ENCODE measurements at regions not wholly inside any gene's neighbourhood (a gene's known extent, or its start where the extent isn't known, plus 50 kb on each side); places are given as distances from the start of the nearest gene placed in this dataset.
"Not testable (repeated sequence)": the region's sequence is repeated elsewhere in the genome, so short reads cannot be mapped to it uniquely, and the experiment has no call there.

DNA sequence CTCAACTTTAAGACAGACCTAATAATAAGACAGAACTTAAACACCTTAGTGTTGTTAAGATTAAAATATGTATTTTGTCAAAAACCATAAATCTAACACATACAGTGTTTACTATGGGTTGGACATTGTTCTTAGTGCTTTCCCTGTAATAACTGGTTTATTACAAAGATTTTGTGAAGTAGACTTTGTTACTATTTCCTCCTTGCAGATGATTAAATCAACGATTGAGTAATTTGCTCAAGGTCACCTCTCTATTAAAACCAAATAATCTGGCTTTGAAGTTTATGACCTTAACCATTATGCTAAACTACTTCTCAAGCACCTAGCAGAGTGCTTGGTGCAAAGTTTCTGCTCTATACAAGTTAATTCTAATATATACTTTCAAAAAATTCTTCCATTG lies 102.7 kb upstream of the FAM3C start:
- TF ChIP-seq, protein P1, sequence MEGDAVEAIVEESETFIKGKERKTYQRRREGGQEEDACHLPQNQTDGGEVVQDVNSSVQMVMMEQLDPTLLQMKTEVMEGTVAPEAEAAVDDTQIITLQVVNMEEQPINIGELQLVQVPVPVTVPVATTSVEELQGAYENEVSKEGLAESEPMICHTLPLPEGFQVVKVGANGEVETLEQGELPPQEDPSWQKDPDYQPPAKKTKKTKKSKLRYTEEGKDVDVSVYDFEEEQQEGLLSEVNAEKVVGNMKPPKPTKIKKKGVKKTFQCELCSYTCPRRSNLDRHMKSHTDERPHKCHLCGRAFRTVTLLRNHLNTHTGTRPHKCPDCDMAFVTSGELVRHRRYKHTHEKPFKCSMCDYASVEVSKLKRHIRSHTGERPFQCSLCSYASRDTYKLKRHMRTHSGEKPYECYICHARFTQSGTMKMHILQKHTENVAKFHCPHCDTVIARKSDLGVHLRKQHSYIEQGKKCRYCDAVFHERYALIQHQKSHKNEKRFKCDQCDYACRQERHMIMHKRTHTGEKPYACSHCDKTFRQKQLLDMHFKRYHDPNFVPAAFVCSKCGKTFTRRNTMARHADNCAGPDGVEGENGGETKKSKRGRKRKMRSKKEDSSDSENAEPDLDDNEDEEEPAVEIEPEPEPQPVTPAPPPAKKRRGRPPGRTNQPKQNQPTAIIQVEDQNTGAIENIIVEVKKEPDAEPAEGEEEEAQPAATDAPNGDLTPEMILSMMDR (IDR thresholded peaks at IDR 0.05; ENCODE audit: insufficient read depth, low read depth, low read length, missing control alignments) = no peak
- H3K4me3 ChIP-seq (ENCODE audit: low read depth, low read length) = no peak overlapping the region
- DNase-seq (ENCODE audit: low read depth) = no peak

DNA sequence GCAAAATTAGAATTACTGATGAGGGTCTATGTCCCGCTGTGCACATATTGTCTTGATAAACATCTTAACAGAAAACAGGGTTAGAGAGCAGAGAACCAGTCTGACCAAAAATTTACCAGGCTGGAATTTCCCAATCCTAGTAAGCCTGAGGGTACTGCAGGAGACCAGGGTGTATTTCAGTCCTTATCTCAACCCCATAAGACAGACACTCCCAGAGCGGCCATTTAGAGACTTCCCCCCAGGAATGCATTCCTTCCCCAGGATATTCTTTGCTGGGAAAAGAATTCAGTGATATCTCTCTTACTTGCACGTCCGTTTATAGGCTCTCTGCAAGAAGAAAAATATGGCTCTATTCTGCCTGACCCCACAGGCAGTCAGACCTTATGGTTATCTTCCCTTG lies 101.4 kb upstream of the FAM3C start:
- H3K4me3 ChIP-seq (ENCODE audit: low read depth, low read length); DNase-seq (ENCODE audit: low read depth): not testable (repeated sequence)

DNA sequence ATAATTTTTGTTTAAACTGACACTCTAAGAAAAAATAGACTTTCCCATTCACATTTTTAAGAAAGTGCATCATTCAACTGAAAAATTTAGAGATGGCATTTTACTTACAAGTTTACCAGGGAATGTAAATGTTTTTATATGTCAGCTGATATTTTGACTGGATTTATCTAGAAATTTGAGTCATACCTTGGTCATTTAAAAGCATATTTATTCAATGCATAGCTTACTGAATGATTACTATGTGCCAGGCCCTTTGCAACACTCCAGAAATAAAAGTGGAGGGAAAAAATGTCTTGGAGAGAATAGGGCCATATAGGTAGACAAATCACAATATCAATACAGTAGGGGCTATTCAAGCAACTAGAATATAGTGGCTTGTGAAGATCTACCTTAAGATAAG lies 98.4 kb upstream of the FAM3C start:
- TF ChIP-seq, protein P1 (IDR thresholded peaks at IDR 0.05; ENCODE audit: insufficient read depth, low read depth, low read length, missing control alignments) = no peak
- no peak overlapping the region for H3K4me3 ChIP-seq (ENCODE audit: low read depth, low read length)
- DNase-seq (ENCODE audit: low read depth) = no peak

DNA sequence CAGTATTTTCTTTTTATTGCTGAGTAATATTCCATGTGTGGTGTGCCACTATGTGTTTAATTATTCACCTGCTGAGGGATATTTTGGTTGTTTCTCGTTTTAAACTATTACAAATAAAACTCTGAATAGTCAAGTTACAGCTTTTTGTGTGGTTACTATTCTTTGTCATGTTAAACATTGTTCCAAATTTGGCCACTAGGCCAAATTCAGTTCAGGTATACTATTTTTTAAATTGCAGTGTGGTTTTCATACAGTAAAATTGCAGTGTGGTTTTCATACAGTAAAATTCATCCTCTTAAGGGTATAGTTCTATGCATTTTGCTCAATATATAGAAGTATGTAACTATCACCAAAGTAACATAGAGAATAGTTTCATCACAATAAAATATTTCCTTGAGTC lies 97.4 kb upstream of the FAM3C start:
- H3K4me3 ChIP-seq (ENCODE audit: low read depth, low read length) = no peak overlapping the region
- DNase-seq (ENCODE audit: low read depth) = no peak
- TF ChIP-seq, protein P1 (IDR thresholded peaks at IDR 0.05; ENCODE audit: insufficient read depth, low read depth, low read length, missing control alignments) = no peak

DNA sequence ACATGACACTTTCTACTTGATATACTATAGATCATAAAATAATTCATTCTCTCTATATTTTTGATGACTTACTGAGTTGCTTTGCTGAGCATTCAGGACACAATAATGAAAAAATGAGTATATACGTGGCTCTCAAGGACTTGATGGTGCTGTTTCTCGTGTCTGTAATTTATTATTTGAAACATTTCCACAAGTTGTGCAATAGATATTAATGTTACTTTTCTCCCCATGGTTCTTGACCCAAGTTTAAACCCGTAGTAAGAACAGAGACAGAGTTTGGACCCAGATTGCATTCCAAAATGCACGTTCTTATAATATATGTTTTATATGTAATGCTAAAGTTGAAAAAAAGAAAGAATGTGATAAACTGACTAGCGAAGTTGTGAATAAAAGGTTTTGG lies 94.2 kb upstream of the FAM3C start:
- no peak for DNase-seq (ENCODE audit: low read depth)
- no peak overlapping the region for H3K4me3 ChIP-seq (ENCODE audit: low read depth, low read length)
- TF ChIP-seq, protein P1 (IDR thresholded peaks at IDR 0.05; ENCODE audit: insufficient read depth, low read depth, low read length, missing control alignments) = no peak

DNA sequence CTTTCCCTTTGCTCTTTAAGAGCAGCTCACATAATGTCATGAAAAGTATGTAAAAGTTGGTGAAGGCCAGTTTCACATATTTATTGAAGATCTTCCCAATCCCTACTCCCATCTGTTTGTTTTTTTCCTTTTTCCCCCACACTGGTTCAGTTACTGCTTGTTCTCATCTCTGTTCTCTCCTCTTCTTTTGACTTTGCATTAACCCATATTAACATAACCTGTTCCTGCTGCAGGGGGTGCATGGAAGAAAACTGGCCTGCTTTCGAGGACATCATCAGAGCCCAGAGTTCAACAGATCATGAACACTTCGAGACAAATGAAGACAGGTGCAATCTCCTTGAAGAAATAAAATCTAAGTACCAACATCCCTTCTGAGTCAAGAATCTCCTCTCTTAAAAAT lies 93.3 kb upstream of the FAM3C start:
- TF ChIP-seq, protein P1 (IDR thresholded peaks at IDR 0.05; ENCODE audit: insufficient read depth, low read depth, low read length, missing control alignments) = no peak
- no peak overlapping the region for H3K4me3 ChIP-seq (ENCODE audit: low read depth, low read length)
- DNase-seq (ENCODE audit: low read depth) = no peak

DNA sequence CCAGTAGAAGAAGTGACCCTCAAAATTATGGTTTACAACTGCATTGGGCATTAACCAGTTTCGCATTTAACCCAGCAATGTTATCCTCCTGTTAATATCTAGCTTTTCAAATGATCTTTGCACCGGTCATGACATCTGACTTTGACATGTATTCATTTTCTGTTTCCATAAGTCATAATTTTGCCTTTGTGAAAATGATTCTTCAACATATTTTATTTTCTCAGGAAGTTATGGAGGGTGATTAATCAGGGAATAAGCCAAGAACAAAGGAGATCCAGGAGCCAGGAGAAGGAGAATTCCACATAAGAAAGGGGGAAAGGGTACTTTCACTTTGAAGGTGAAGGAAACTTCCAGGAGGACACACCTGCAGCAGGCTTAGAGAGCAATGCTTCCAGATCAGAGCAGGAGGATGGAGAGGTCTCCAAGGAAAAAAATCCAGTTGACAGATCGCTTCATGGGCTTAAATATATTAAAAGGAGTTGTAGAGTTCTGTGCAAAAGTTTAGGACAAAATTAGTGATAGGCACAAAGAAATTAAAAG lies 92.1 kb upstream of the FAM3C start:
- no peak for DNase-seq (ENCODE audit: low read depth)
- TF ChIP-seq, protein P1 (IDR thresholded peaks at IDR 0.05; ENCODE audit: insufficient read depth, low read depth, low read length, missing control alignments) = no peak
- no peak overlapping the region for H3K4me3 ChIP-seq (ENCODE audit: low read depth, low read length)

Measured in GM12865 (cell line).